ENCODE measurements at regions not wholly inside any gene's neighbourhood (a gene's known extent, or its start where the extent isn't known, plus 50 kb on each side); places are given as distances from the start of the nearest gene placed in this dataset.

- 67 to 69% methylated on average over 3 of the region's 3 CpGs for WGBS, 2 donors
- H3K4me3 ChIP-seq: no peak overlapping the region
- H3K27ac ChIP-seq: no peak overlapping the region
- no peaks in the 10 kb centered on the region for H3K9me3 ChIP-seq
- intact Hi-C loops (cut with DNase I): no loop called here
- H3K4me1 ChIP-seq: no peaks in the 10 kb centered on the region
- DNase-seq: no peak
- ATAC-seq: no peak
- no peaks in the 10 kb centered on the region for H3K27me3 ChIP-seq
- no peak for FAIRE-seq
- TF ChIP-seq, protein P1, sequence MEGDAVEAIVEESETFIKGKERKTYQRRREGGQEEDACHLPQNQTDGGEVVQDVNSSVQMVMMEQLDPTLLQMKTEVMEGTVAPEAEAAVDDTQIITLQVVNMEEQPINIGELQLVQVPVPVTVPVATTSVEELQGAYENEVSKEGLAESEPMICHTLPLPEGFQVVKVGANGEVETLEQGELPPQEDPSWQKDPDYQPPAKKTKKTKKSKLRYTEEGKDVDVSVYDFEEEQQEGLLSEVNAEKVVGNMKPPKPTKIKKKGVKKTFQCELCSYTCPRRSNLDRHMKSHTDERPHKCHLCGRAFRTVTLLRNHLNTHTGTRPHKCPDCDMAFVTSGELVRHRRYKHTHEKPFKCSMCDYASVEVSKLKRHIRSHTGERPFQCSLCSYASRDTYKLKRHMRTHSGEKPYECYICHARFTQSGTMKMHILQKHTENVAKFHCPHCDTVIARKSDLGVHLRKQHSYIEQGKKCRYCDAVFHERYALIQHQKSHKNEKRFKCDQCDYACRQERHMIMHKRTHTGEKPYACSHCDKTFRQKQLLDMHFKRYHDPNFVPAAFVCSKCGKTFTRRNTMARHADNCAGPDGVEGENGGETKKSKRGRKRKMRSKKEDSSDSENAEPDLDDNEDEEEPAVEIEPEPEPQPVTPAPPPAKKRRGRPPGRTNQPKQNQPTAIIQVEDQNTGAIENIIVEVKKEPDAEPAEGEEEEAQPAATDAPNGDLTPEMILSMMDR (IDR thresholded peaks at IDR 0.05): no peak
- no peaks in the 10 kb centered on the region for H3K36me3 ChIP-seq
These were observed 84.8 kb upstream of the HDAC4 start for GRCh38 chr2:239485622-239486021.

GRCh38 chr2:239484571-239485355, 83.9 kb upstream of the HDAC4 start:
- DNase-seq (no peak), FAIRE-seq (no peak), ATAC-seq (no peak)
- TF ChIP-seq, protein P1 (IDR thresholded peaks at IDR 0.05): no peak
- intact Hi-C loops (cut with DNase I): no loop called here
- Histone ChIP-seq H3K4me3 (no peak overlapping the region), H3K36me3 (no peaks in the 10 kb centered on the region), H3K27ac (no peak overlapping the region), H3K9me3 (no peaks in the 10 kb centered on the region), H3K27me3 (no peaks in the 10 kb centered on the region), H3K4me1 (no peaks in the 10 kb centered on the region)
- WGBS, 2 donors: 81 to 84% methylated on average over 22 of the region's 22 CpGs

- H3K27me3 ChIP-seq: no peaks in the 10 kb centered on the region
- H3K9me3 ChIP-seq: no peaks in the 10 kb centered on the region
- TF ChIP-seq, protein P1 (IDR thresholded peaks at IDR 0.05): no peak
- no peak for DNase-seq
- no peak overlapping the region for H3K27ac ChIP-seq
- intact Hi-C loops (cut with DNase I): no loop called here
- 42 to 55% methylated on average over 38 of the region's 38 CpGs for WGBS, 2 donors
- no peak overlapping the region for H3K4me3 ChIP-seq
- H3K36me3 ChIP-seq: no peaks in the 10 kb centered on the region
- H3K4me1 ChIP-seq: no peaks in the 10 kb centered on the region
- no peak for FAIRE-seq
- ATAC-seq: peak in 1 of 4 donors; percentile 15
These were observed 82.2 kb upstream of the HDAC4 start for GRCh38 chr2:239482778-239483712.

DNA sequence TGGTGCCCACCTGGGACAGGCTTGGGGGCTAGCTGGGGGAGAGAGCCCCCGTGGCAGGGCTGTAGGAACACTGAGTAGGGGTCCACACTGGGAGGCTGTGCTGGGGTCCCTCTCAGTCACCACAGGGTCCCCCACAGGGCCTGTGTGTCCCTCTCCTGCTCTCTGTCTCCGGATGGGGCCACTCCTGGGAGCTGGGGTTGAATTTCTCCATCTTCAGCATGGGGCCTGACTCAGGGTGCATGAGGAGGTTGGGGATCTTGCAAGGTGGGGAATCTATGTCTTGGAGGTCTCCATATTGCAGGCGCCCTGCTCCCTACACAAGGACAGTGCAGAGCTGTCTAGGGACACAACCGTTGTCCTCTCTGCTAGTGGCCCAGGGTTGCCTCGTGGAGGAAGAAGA, 78.7 kb upstream of the HDAC4 start:
- no peak overlapping the region for H3K27ac ChIP-seq
- WGBS, 2 donors: 60 to 74% methylated on average over 5 of the region's 5 CpGs
- H3K4me3 ChIP-seq: no peak overlapping the region
- H3K36me3 ChIP-seq: no peaks in the 10 kb centered on the region
- no peaks in the 10 kb centered on the region for H3K9me3 ChIP-seq
- TF ChIP-seq, protein P1 (IDR thresholded peaks at IDR 0.05): no peak
- H3K27me3 ChIP-seq: no peaks in the 10 kb centered on the region
- FAIRE-seq: no peak
- H3K4me1 ChIP-seq: no peaks in the 10 kb centered on the region
- DNase-seq: no peak
- intact Hi-C loops (cut with DNase I): no loop called here
- ATAC-seq: no peak

All from pancreas (tissue), 10 donors.